Keratinocyte (primary cell): ENCODE measurements at regions not wholly inside any gene's neighbourhood (a gene's known extent, or its start where the extent isn't known, plus 50 kb on each side); places are given as distances from the start of the nearest gene placed in this dataset.

Source experiments
- CTCF ChIP-seq, 3 experiments: IDR thresholded peaks in 1 of 3; conservative IDR thresholded peaks in 1 of 3; optimal IDR thresholded peaks in 1 of 3; 2 replicates in 2 of 3; 3 replicates in 1 of 3; pipeline versions ENCODE3 to v1.5.1; 2011; ENCODE audit warnings: low read length in 3 of 3, mild to moderate bottlenecking in 3 of 3, moderate library complexity in 2 of 3, control low read depth in 1 of 3, inconsistent platforms in 1 of 3; ENCODE audit not compliant: insufficient read depth in 2 of 3; ENCODE audit errors: extremely low read depth in 1 of 3
- EZH2 ChIP-seq: IDR thresholded peaks from one replicate; pipeline ENCODE4 v1.6.1; 2012; ENCODE audit warnings: inconsistent platforms, mild to moderate bottlenecking, low read length, moderate library complexity

- TF ChIP-seq CTCF (optimal IDR thresholded peaks at IDR 0.05 in 1 of 3, IDR thresholded peaks at IDR 0.05 in 1 of 3, conservative IDR thresholded peaks at IDR 0.05 in 1 of 3; ENCODE audit: extremely low read depth in 1 of 3, insufficient read depth in 2 of 3, low read length in 3 of 3) (no peak), EZH2 (no peak)
These were observed 172.5 kb upstream of the MGAT5 start for GRCh38 chr2:134081238-134081938.
